Lower leg skin (tissue), 4 donors: ENCODE measurements at regions not wholly inside any gene's neighbourhood (a gene's known extent, or its start where the extent isn't known, plus 50 kb on each side); places are given as distances from the start of the nearest gene placed in this dataset.

Experiments
- DNase-seq, 2 donors: peaks; one replicate each; pipeline ENCODE4 v3.0.0-alpha.2; 2019; ENCODE audit warnings: low spot score in 2 of 2
- H3K4me3 ChIP-seq: fragments of 200-600 bp; sonication (generic); 2 replicates; pipeline ENCODE4 v1.5.1; 2017; ENCODE audit warnings: mild to moderate bottlenecking, low read depth; ENCODE audit not compliant: poor library complexity, severe bottlenecking
- POLR2A ChIP-seq, 2 donors: fragments of 450-650 bp; IDR thresholded peaks; one replicate each; pipeline ENCODE4 v1.6.1; 2016 to 2017; ENCODE audit warnings: antibody characterized with exemption in 2 of 2, mild to moderate bottlenecking in 1 of 2, moderate library complexity in 1 of 2
- WGBS, 2 donors: methylation state at CpG; one replicate each; pipeline ENCODE4 v1.1.5; 2018; 5-methylcytosine and 5-hydroxymethylcytosine counted together
- intact Hi-C: fragments of 100-400 bp; cut with DNase I; formaldehyde crosslinking; loops from one replicate; pipeline ENCODE4 v1.15.0; 2023; ENCODE audit warnings: low total_unique reads
- TF ChIP-seq, protein P1 (sequence below), 3 donors: fragments of 450-650 bp; IDR thresholded peaks; one replicate each; pipeline ENCODE4 v1.5.1; 2016; ENCODE audit warnings: antibody characterized with exemption in 3 of 3, mild to moderate bottlenecking in 3 of 3, moderate library complexity in 2 of 3

GRCh38 chr2:6639929-6640620 lies 225.6 kb downstream of the CMPK2 start:
- intact Hi-C loops: no loop called here
- no peak for DNase-seq
- TF ChIP-seq, protein P1, sequence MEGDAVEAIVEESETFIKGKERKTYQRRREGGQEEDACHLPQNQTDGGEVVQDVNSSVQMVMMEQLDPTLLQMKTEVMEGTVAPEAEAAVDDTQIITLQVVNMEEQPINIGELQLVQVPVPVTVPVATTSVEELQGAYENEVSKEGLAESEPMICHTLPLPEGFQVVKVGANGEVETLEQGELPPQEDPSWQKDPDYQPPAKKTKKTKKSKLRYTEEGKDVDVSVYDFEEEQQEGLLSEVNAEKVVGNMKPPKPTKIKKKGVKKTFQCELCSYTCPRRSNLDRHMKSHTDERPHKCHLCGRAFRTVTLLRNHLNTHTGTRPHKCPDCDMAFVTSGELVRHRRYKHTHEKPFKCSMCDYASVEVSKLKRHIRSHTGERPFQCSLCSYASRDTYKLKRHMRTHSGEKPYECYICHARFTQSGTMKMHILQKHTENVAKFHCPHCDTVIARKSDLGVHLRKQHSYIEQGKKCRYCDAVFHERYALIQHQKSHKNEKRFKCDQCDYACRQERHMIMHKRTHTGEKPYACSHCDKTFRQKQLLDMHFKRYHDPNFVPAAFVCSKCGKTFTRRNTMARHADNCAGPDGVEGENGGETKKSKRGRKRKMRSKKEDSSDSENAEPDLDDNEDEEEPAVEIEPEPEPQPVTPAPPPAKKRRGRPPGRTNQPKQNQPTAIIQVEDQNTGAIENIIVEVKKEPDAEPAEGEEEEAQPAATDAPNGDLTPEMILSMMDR (IDR thresholded peaks at IDR 0.05): no peak
- TF ChIP-seq POLR2A (IDR thresholded peaks at IDR 0.05): no peak
- no peak overlapping the region for H3K4me3 ChIP-seq
- 55 to 65% methylated on average over 3 of the region's 3 CpGs for WGBS, 2 donors

DNA sequence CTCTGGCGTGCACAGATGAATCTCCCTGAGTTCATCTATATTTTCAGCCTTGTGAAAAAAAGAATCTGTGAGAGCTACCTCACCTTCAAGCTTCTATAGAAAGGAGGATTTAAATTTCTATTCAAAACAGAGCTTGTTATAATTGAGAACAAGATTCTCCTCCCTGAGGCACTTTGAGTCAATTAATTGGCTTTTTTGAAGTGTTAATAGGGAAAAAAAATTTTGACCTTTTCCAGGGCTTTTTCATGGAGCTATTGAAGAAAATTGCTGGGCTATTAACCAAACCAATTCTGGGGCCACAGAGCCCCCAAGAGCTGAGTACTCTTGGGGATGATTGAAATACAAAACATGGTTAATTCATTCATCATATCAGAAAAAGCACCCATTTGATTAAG lies 225.1 kb downstream of the CMPK2 start:
- TF ChIP-seq, protein P1 (IDR thresholded peaks at IDR 0.05): no peak
- no peak for TF ChIP-seq POLR2A (IDR thresholded peaks at IDR 0.05)

DNA sequence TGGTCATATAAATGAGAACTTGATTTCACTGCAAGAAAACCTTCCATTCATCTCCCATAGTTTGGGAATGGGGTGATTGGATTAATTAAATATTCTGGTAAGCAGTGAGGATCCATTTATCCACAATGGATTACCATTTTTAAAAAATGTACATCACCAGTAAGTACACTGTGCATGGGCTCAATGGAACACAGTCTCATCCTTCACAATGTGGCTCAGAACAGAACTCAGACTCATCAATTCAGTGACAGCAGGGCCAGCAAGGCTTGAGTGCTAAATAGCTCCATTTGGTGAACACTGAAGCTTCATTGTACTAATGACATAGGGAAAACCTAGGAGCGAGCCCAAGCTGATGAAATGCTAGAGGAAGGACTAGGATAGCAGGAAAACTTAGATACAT lies 223.8 kb downstream of the CMPK2 start:
- DNase-seq: no peak
- intact Hi-C loops: no loop called here
- TF ChIP-seq POLR2A (IDR thresholded peaks at IDR 0.05): no peak
- TF ChIP-seq, protein P1 (IDR thresholded peaks at IDR 0.05): no peak
- WGBS, 2 donors: 83 to 94% methylated on average over 1 of the region's 1 CpG
- H3K4me3 ChIP-seq: no peak overlapping the region

More for the DNA sequence above, 225.1 kb downstream of the CMPK2 start:
- DNase-seq: no peak
- intact Hi-C loops: no loop called here
- 65 to 67% methylated on average over 1 of the region's 1 CpG for WGBS, 2 donors
- no peak overlapping the region for H3K4me3 ChIP-seq

DNA sequence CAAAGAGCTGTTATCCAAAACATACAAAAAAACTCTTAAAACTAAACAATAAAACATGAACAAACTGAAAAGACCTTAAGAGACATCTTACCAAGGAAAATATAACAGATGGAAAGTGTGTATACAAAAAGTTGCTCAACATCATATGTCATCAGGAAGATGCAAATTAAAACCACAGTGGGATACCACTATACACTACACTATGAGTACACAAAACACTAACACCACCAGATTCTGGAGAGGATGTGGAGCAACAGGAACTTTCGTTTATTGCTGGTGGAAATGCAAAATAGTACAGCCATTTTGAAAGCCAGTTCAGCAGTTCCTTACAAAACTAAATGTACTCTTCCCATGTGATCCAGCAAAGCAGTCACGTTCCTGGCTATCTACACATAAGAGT lies 221.4 kb downstream of the CMPK2 start:
- WGBS, 2 donors: 60 to 66% methylated on average over 2 of the region's 2 CpGs
- DNase-seq: no peak
- TF ChIP-seq, protein P1 (IDR thresholded peaks at IDR 0.05): no peak
- TF ChIP-seq POLR2A (IDR thresholded peaks at IDR 0.05): no peak
- intact Hi-C loops: no loop called here
- no peak overlapping the region for H3K4me3 ChIP-seq

DNA sequence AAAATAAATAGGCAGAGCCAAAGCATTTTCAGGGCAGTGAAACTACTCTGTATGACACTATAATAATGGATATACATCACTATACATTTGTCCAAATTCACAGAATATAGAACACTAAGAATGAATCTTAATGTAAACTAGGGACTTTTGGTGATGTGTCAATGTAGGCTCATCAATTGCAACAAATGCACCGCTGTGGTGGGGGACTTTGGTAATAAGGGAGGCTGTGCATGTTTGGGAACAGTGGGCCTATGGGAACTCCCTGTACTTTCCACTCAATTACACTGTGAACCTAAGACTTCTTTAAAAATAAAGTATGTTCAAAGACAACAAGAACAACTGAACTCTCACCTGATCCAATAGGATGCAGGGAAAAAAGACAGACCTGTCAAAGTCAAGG lies 220.7 kb downstream of the CMPK2 start:
- WGBS, 2 donors: 88 to 100% methylated on average over 1 of the region's 1 CpG
- DNase-seq: no peak
- TF ChIP-seq, protein P1 (IDR thresholded peaks at IDR 0.05): no peak
- TF ChIP-seq POLR2A (IDR thresholded peaks at IDR 0.05): no peak
- no peak overlapping the region for H3K4me3 ChIP-seq
- intact Hi-C loops: no loop called here

GRCh38 chr2:6645672-6646071 lies 220.0 kb downstream of the CMPK2 start:
- H3K4me3 ChIP-seq: no peak overlapping the region
- TF ChIP-seq POLR2A (IDR thresholded peaks at IDR 0.05): no peak
- TF ChIP-seq, protein P1 (IDR thresholded peaks at IDR 0.05): no peak
- no peak for DNase-seq
- intact Hi-C loops: no loop called here
- 89 to 90% methylated on average over 1 of the region's 1 CpG for WGBS, 2 donors
